ENCODE measurements at regions not wholly inside any gene's neighbourhood (a gene's known extent, or its start where the extent isn't known, plus 50 kb on each side); places are given as distances from the start of the nearest gene placed in this dataset.

- TF ChIP-seq CTCF (IDR thresholded peaks at IDR 0.05; ENCODE audit: low read depth, low read length) (no peak), MYC (IDR thresholded peaks at IDR 0.05; ENCODE audit: low read depth, low read length) (no peak), MAX (IDR thresholded peaks at IDR 0.05; ENCODE audit: low read depth, low read length) (no peak), POLR2A (IDR thresholded peaks at IDR 0.05; ENCODE audit: extremely low read depth, insufficient read length) (no peak)
- DNase-seq (ENCODE audit: low read depth) = no peak
- H3K4me3 ChIP-seq (ENCODE audit: low read depth, low read length) = no peak overlapping the region
Observed at GRCh38 chrX:25141684-25142083, 125.9 kb upstream of the ARX start.

GRCh38 chrX:25131055-25131454 is 115.3 kb upstream of the ARX start:
- no peak for DNase-seq (ENCODE audit: low read depth)
- no peak overlapping the region for H3K4me3 ChIP-seq (ENCODE audit: low read depth, low read length)
- TF ChIP-seq MAX (IDR thresholded peaks at IDR 0.05; ENCODE audit: low read depth, low read length) = no peak
- no peak for TF ChIP-seq POLR2A (IDR thresholded peaks at IDR 0.05; ENCODE audit: extremely low read depth, insufficient read length)
- no peak for TF ChIP-seq MYC (IDR thresholded peaks at IDR 0.05; ENCODE audit: low read depth, low read length)

GRCh38 chrX:25130619-25131018 is 114.9 kb upstream of the ARX start:
- no peak for TF ChIP-seq CTCF (IDR thresholded peaks at IDR 0.05; ENCODE audit: low read depth, low read length)
- no peak for TF ChIP-seq POLR2A (IDR thresholded peaks at IDR 0.05; ENCODE audit: extremely low read depth, insufficient read length)
- no peak for TF ChIP-seq MYC (IDR thresholded peaks at IDR 0.05; ENCODE audit: low read depth, low read length)
- no peak for TF ChIP-seq MAX (IDR thresholded peaks at IDR 0.05; ENCODE audit: low read depth, low read length)
- no peak overlapping the region for H3K4me3 ChIP-seq (ENCODE audit: low read depth, low read length)
- DNase-seq (ENCODE audit: low read depth) = no peak

GRCh38 chrX:25125483-25125882 is 109.7 kb upstream of the ARX start:
- H3K4me3 ChIP-seq (ENCODE audit: low read depth, low read length) = no peak overlapping the region
- no peak for DNase-seq (ENCODE audit: low read depth)
- no peak for TF ChIP-seq MAX (IDR thresholded peaks at IDR 0.05; ENCODE audit: low read depth, low read length)
- TF ChIP-seq POLR2A (IDR thresholded peaks at IDR 0.05; ENCODE audit: extremely low read depth, insufficient read length) = no peak
- no peak for TF ChIP-seq CTCF (IDR thresholded peaks at IDR 0.05; ENCODE audit: low read depth, low read length)
- TF ChIP-seq MYC (IDR thresholded peaks at IDR 0.05; ENCODE audit: low read depth, low read length) = no peak

- TF ChIP-seq MYC (IDR thresholded peaks at IDR 0.05; ENCODE audit: low read depth, low read length) = no peak
- TF ChIP-seq MAX (IDR thresholded peaks at IDR 0.05; ENCODE audit: low read depth, low read length) = no peak
- no peak for TF ChIP-seq CTCF (IDR thresholded peaks at IDR 0.05; ENCODE audit: low read depth, low read length)
- no peak for TF ChIP-seq POLR2A (IDR thresholded peaks at IDR 0.05; ENCODE audit: extremely low read depth, insufficient read length)
- H3K4me3 ChIP-seq (ENCODE audit: low read depth, low read length) = no peak overlapping the region
- no peak for DNase-seq (ENCODE audit: low read depth)
Observed at GRCh38 chrX:25124391-25124790, 108.6 kb upstream of the ARX start.

GRCh38 chrX:25112156-25112555 is 96.4 kb upstream of the ARX start:
- DNase-seq (ENCODE audit: low read depth) = no peak
- TF ChIP-seq POLR2A (IDR thresholded peaks at IDR 0.05; ENCODE audit: extremely low read depth, insufficient read length) = no peak
- no peak overlapping the region for H3K4me3 ChIP-seq (ENCODE audit: low read depth, low read length)

- H3K4me3 ChIP-seq (ENCODE audit: low read depth, low read length) = no peak overlapping the region
- DNase-seq (ENCODE audit: low read depth) = no peak
- TF ChIP-seq CTCF (IDR thresholded peaks at IDR 0.05; ENCODE audit: low read depth, low read length) (no peak), MAX (IDR thresholded peaks at IDR 0.05; ENCODE audit: low read depth, low read length) (no peak)
Observed at GRCh38 chrX:25108481-25108880, 92.7 kb upstream of the ARX start.
